CD4-positive, alpha-beta memory T cell (primary cell): ENCODE measurements at regions not wholly inside any gene's neighbourhood (a gene's known extent, or its start where the extent isn't known, plus 50 kb on each side); places are given as distances from the start of the nearest gene placed in this dataset.
"Not testable (repeated sequence)": the region's sequence is repeated elsewhere in the genome, so short reads cannot be mapped to it uniquely, and the experiment has no call there.

Experiments used
- CTCF ChIA-PET: fragments of 350-600 bp; sonication (Branson Sonifier 250); formaldehyde crosslinking; loops from one replicate; lab custom pipeline; 2021; ENCODE audit warnings: inconsistent platforms; ENCODE audit not compliant: partially characterized antibody; lab: Charles Lee
- POLR2A ChIA-PET: fragments of 350-600 bp; sonication (Branson Sonifier 250); formaldehyde crosslinking; loops from one replicate; lab custom pipeline; 2021; ENCODE audit not compliant: partially characterized antibody; lab: Charles Lee
- DNase-seq, 5 donors: peaks; one replicate each; pipeline versions ENCODE4 v3.0.0 to v3.0.0-alpha.2; 2020 to 2022; ENCODE audit warnings: mixed read lengths in 1 of 5
- H3K27ac ChIP-seq: one replicate; pipeline ENCODE4 v1.7.0; 2013; ENCODE audit warnings: low read depth, low read length
- H3K27me3 ChIP-seq: 2 replicates; pipeline ENCODE4 v1.7.0; 2013; ENCODE audit warnings: mild to moderate bottlenecking, low read length, moderate library complexity; ENCODE audit not compliant: insufficient read depth
- H3K36me3 ChIP-seq: 2 replicates; pipeline ENCODE4 v1.7.0; 2013; ENCODE audit warnings: mild to moderate bottlenecking, low read length, moderate library complexity; ENCODE audit not compliant: insufficient read depth
- H3K4me1 ChIP-seq: 2 replicates; pipeline ENCODE4 v1.7.0; 2013; ENCODE audit warnings: mild to moderate bottlenecking, low read length, moderate library complexity; ENCODE audit not compliant: insufficient read depth
- H3K4me3 ChIP-seq, 2 donors: one replicate each; pipeline ENCODE4 v1.7.0; 2013; ENCODE audit warnings: low read length in 2 of 2, mild to moderate bottlenecking in 1 of 2
- H3K9me3 ChIP-seq, 2 donors: one replicate each; pipeline ENCODE4 v1.7.0; 2013; ENCODE audit warnings: low read length in 2 of 2, control low read depth in 1 of 2; ENCODE audit not compliant: control insufficient read depth in 1 of 2
- H3K27ac Mint-ChIP-seq, 7 donors: one replicate each; pipeline ENCODE4 v1.8.0; 2020 to 2021; ENCODE audit warnings: mixed read lengths in 7 of 7, mild to moderate bottlenecking in 6 of 7, inconsistent platforms in 3 of 7, moderate library complexity in 3 of 7
- H3K27me3 Mint-ChIP-seq, 2 donors: one replicate each; pipeline ENCODE4 v1.8.0; 2020 to 2021; ENCODE audit warnings: mixed read lengths in 2 of 2
- H3K36me3 Mint-ChIP-seq, 2 donors: one replicate each; pipeline ENCODE4 v1.8.0; 2020 to 2021; ENCODE audit warnings: mixed read lengths in 2 of 2, inconsistent platforms in 1 of 2, mild to moderate bottlenecking in 1 of 2
- H3K4me1 Mint-ChIP-seq, 4 donors: one replicate each; pipeline ENCODE4 v1.8.0; 2020 to 2021; ENCODE audit warnings: mixed read lengths in 4 of 4, mild to moderate bottlenecking in 1 of 4
- H3K4me3 Mint-ChIP-seq, 8 donors: one replicate each; pipeline ENCODE4 v1.8.0; 2020 to 2021; ENCODE audit warnings: mixed read lengths in 8 of 8, mild to moderate bottlenecking in 7 of 8, moderate library complexity in 6 of 8, inconsistent platforms in 3 of 8
- H3K9me3 Mint-ChIP-seq, 8 donors: one replicate each; pipeline ENCODE4 v1.8.0; 2020 to 2021; ENCODE audit warnings: mixed read lengths in 8 of 8, mild to moderate bottlenecking in 5 of 8, inconsistent platforms in 3 of 8, moderate library complexity in 1 of 8
- intact Hi-C: fragments of 100-400 bp; cut with micrococcal nuclease; formaldehyde crosslinking; loops from one replicate; pipeline ENCODE4 v1.15.1; 2023

- Histone ChIP-seq H3K4me1 (no peaks in the 10 kb centered on the region), H3K4me3 (no peak overlapping the region), H3K27me3 (no peaks in the 10 kb centered on the region), H3K9me3 (no peaks in the 10 kb centered on the region), H3K36me3 (no peaks in the 10 kb centered on the region), H3K27ac (no peak overlapping the region)
- CTCF ChIA-PET, result no interaction called here
- H3K36me3 Mint-ChIP-seq, result no peaks in the 10 kb centered on the region
- no peak for DNase-seq
- peaks cover 3 to 36% (median 26%) of the 10 kb centered on the region in 8 donors for H3K9me3 Mint-ChIP-seq
- H3K4me3 Mint-ChIP-seq, result no peak overlapping the region
- POLR2A ChIA-PET, result no interaction called here
- intact Hi-C loops, result no loop called here
- no peak overlapping the region for H3K27ac Mint-ChIP-seq
- H3K4me1 Mint-ChIP-seq, result no peaks in the 10 kb centered on the region
- no peaks in the 10 kb centered on the region for H3K27me3 Mint-ChIP-seq
Observed at GRCh38 chr2:138423745-138424144, 77.8 kb upstream of the SPOPL start.

- Mint-ChIP-seq H3K27ac (no peak overlapping the region), H3K27me3 (no peaks in the 10 kb centered on the region), H3K4me3 (no peak overlapping the region), H3K4me1 (no peaks in the 10 kb centered on the region), H3K9me3 (peaks cover 3 to 42% (median 29%) of the 10 kb centered on the region in 8 donors), H3K36me3 (no peaks in the 10 kb centered on the region)
- ChIA-PET POLR2A (no interaction called here), CTCF (no interaction called here)
- Histone ChIP-seq H3K4me3 (no peak overlapping the region), H3K9me3 (no peaks in the 10 kb centered on the region), H3K27ac (no peak overlapping the region), H3K27me3 (no peaks in the 10 kb centered on the region), H3K36me3 (no peaks in the 10 kb centered on the region), H3K4me1 (no peaks in the 10 kb centered on the region)
- intact Hi-C loops, result no loop called here
- DNase-seq, result no peak
Observed at GRCh38 chr2:138424436-138425140, 77.0 kb upstream of the SPOPL start.

GRCh38 chr2:138426116-138426515 lies 75.5 kb upstream of the SPOPL start:
- H3K4me1 Mint-ChIP-seq, H3K9me3 ChIP-seq, H3K36me3 Mint-ChIP-seq, intact Hi-C loops, POLR2A ChIA-PET, H3K4me3 Mint-ChIP-seq, CTCF ChIA-PET, DNase-seq, H3K4me3 ChIP-seq, H3K27me3 Mint-ChIP-seq, H3K4me1 ChIP-seq, H3K27ac Mint-ChIP-seq, H3K27me3 ChIP-seq, H3K27ac ChIP-seq, H3K36me3 ChIP-seq: not testable (repeated sequence)
- H3K9me3 Mint-ChIP-seq, result peaks cover 3 to 43% (median 29%) of the 10 kb centered on the region in 8 donors

- Histone ChIP-seq H3K27me3 (no peaks in the 10 kb centered on the region), H3K36me3 (no peaks in the 10 kb centered on the region), H3K4me3 (no peak overlapping the region), H3K4me1 (no peaks in the 10 kb centered on the region), H3K9me3 (no peaks in the 10 kb centered on the region), H3K27ac (no peak overlapping the region)
- ChIA-PET POLR2A (no interaction called here), CTCF (no interaction called here)
- Mint-ChIP-seq H3K36me3 (no peaks in the 10 kb centered on the region), H3K4me3 (no peak overlapping the region), H3K27ac (no peak overlapping the region), H3K4me1 (no peaks in the 10 kb centered on the region), H3K9me3 (peaks cover 0 to 43% (median 29%) of the 10 kb centered on the region in 8 donors), H3K27me3 (no peaks in the 10 kb centered on the region)
- intact Hi-C loops, result no loop called here
- no peak for DNase-seq
Observed at GRCh38 chr2:138428710-138429440, 72.7 kb upstream of the SPOPL start.

- Mint-ChIP-seq H3K36me3 (no peaks in the 10 kb centered on the region), H3K27ac (no peak overlapping the region), H3K4me1 (no peaks in the 10 kb centered on the region), H3K9me3 (peaks cover 0 to 32% (median 24%) of the 10 kb centered on the region in 8 donors), H3K27me3 (no peaks in the 10 kb centered on the region), H3K4me3 (no peak overlapping the region)
- H3K36me3 ChIP-seq, result no peaks in the 10 kb centered on the region
- H3K27ac ChIP-seq, result no peak overlapping the region
- intact Hi-C loops, result no loop called here
- CTCF ChIA-PET, result no interaction called here
- H3K9me3 ChIP-seq, result no peaks in the 10 kb centered on the region
- H3K4me3 ChIP-seq, result no peak overlapping the region
- POLR2A ChIA-PET, result no interaction called here
- no peak for DNase-seq
- no peaks in the 10 kb centered on the region for H3K4me1 ChIP-seq
- H3K27me3 ChIP-seq, result no peaks in the 10 kb centered on the region
Observed at GRCh38 chr2:138430181-138430580, 71.4 kb upstream of the SPOPL start.

- intact Hi-C loops, result no loop called here
- Mint-ChIP-seq H3K36me3 (no peaks in the 10 kb centered on the region), H3K9me3 (peaks cover 0 to 11% (median 4%) of the 10 kb centered on the region in 8 donors), H3K27me3 (no peaks in the 10 kb centered on the region), H3K27ac (no peak overlapping the region), H3K4me3 (no peak overlapping the region), H3K4me1 (no peaks in the 10 kb centered on the region)
- no peak for DNase-seq
- Histone ChIP-seq H3K36me3 (no peaks in the 10 kb centered on the region), H3K27me3 (no peaks in the 10 kb centered on the region), H3K27ac (no peak overlapping the region), H3K4me3 (no peak overlapping the region), H3K9me3 (no peaks in the 10 kb centered on the region), H3K4me1 (no peaks in the 10 kb centered on the region)
- POLR2A ChIA-PET, result no interaction called here
- CTCF ChIA-PET, result no interaction called here
Observed at GRCh38 chr2:138432971-138433370, 68.6 kb upstream of the SPOPL start.

GRCh38 chr2:138433995-138434951 lies 67.3 kb upstream of the SPOPL start:
- Mint-ChIP-seq H3K27me3 (no peaks in the 10 kb centered on the region), H3K36me3 (no peaks in the 10 kb centered on the region), H3K4me1 (no peaks in the 10 kb centered on the region), H3K4me3 (no peak overlapping the region), H3K9me3 (peaks cover 0 to 4% (median 0%) of the 10 kb centered on the region in 8 donors), H3K27ac (peak overlapping the region in 1 of 7 donors; percentile 73)
- intact Hi-C loops, result no loop called here
- Histone ChIP-seq H3K4me3 (no peak overlapping the region), H3K4me1 (no peaks in the 10 kb centered on the region), H3K36me3 (no peaks in the 10 kb centered on the region), H3K27ac (no peak overlapping the region), H3K9me3 (no peaks in the 10 kb centered on the region), H3K27me3 (no peaks in the 10 kb centered on the region)
- POLR2A ChIA-PET, result no interaction called here
- CTCF ChIA-PET, result no interaction called here
- DNase-seq, result no peak
